ENCODE measurements at regions not wholly inside any gene's neighbourhood (a gene's known extent, or its start where the extent isn't known, plus 50 kb on each side); places are given as distances from the start of the nearest gene placed in this dataset.

DNA sequence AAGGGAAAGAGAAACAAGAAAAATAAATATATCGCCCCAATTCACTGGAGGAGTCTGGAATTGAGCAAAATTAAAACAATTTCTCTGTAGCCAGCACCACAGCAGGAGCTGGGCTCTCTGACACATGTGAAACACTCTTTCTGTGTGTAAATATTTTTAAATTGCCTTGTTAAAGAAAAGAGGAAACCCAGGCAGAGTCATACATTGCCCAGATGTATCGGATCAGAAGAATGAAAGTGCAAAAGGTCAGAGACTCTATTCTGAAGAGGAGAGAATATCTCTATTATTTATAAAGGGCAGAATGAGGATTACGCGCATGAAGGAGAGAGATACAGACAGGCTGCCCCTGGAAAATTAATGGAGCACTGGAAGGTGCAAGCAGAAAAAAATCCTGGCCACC, 127.0 kb upstream of the MAN1A1 start:
- TF ChIP-seq, protein P1, sequence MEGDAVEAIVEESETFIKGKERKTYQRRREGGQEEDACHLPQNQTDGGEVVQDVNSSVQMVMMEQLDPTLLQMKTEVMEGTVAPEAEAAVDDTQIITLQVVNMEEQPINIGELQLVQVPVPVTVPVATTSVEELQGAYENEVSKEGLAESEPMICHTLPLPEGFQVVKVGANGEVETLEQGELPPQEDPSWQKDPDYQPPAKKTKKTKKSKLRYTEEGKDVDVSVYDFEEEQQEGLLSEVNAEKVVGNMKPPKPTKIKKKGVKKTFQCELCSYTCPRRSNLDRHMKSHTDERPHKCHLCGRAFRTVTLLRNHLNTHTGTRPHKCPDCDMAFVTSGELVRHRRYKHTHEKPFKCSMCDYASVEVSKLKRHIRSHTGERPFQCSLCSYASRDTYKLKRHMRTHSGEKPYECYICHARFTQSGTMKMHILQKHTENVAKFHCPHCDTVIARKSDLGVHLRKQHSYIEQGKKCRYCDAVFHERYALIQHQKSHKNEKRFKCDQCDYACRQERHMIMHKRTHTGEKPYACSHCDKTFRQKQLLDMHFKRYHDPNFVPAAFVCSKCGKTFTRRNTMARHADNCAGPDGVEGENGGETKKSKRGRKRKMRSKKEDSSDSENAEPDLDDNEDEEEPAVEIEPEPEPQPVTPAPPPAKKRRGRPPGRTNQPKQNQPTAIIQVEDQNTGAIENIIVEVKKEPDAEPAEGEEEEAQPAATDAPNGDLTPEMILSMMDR (conservative IDR thresholded peaks at IDR 0.05), result no peak
- TF ChIP-seq ZFX (IDR thresholded peaks at IDR 0.05), result no peak

Data from C4-2B (cell line).